ENCODE measurements at regions not wholly inside any gene's neighbourhood (a gene's known extent, or its start where the extent isn't known, plus 50 kb on each side); places are given as distances from the start of the nearest gene placed in this dataset.

DNA sequence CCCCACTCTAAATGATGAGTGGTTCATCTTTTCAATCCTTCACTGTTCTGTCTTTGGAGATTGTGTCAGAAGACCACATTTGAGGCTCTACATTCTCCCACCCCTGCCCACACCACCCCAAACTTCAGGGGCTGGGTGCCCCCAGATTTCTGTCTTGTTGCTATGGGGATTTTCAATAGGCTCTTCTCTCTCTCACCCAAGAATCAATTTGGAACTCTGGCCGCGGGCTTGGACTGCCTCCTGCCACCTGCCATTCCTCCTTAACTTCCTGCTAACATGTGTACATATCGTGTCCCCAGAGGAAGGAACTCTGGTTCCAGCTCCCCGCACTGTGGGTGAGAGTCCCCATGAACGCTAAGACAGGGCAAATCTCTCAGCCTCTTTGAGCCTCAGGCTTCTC lies 67.4 kb upstream of the LARS2 start:
- Histone ChIP-seq H3K36me3 (replicated peaks in 1 of 2; ENCODE audit: control insufficient read depth in 1 of 2, insufficient read depth in 2 of 2, low read length in 1 of 2) (no peaks in the 10 kb centered on the region), H3K9me2 (no peaks in the 10 kb centered on the region), H3F3A (replicated peaks; ENCODE audit: insufficient read depth) (no peaks in the 10 kb centered on the region), H3K9me3 (no peaks in the 10 kb centered on the region), H3K4me3 (ENCODE audit: low read depth in 2 of 2, low read length in 1 of 2) (no peak overlapping the region), H3K9ac (no peak overlapping the region), H2AFZ (ENCODE audit: low read depth) (no peak overlapping the region), H4K20me1 (ENCODE audit: insufficient read depth) (no peaks in the 10 kb centered on the region), H3K27me3 (ENCODE audit: insufficient read depth) (peaks cover 7% of the 10 kb centered on the region; the same call in 1 of the 2 replicates), H3K4me1 (ENCODE audit: control insufficient read depth in 1 of 2, insufficient read depth in 2 of 2, low read depth in 1 of 2, low read length in 1 of 2) (no peaks in the 10 kb centered on the region; a peak in 1 of 4 replicates), H3K4me2 (no peak overlapping the region), H3K79me2 (ENCODE audit: insufficient read depth) (no peaks in the 10 kb centered on the region), H3K27ac (ENCODE audit: low read depth in 2 of 2, low read length in 1 of 2) (no peak overlapping the region)
- WGBS (ENCODE audit: low lambda C conversion rate) = 72% methylated on average over 5 of the region's 5 CpGs
- CTCF ChIA-PET = interaction anchor here (1.1 kb wide), 1 partner anchor 12 kb away, joined by 3 read pairs; no protein-coding TSS in a partner anchor
- no peak for TF ChIP-seq NFIC (IDR thresholded peaks at IDR 0.05; ENCODE audit: borderline replicate concordance)
- TF ChIP-seq, protein P1, sequence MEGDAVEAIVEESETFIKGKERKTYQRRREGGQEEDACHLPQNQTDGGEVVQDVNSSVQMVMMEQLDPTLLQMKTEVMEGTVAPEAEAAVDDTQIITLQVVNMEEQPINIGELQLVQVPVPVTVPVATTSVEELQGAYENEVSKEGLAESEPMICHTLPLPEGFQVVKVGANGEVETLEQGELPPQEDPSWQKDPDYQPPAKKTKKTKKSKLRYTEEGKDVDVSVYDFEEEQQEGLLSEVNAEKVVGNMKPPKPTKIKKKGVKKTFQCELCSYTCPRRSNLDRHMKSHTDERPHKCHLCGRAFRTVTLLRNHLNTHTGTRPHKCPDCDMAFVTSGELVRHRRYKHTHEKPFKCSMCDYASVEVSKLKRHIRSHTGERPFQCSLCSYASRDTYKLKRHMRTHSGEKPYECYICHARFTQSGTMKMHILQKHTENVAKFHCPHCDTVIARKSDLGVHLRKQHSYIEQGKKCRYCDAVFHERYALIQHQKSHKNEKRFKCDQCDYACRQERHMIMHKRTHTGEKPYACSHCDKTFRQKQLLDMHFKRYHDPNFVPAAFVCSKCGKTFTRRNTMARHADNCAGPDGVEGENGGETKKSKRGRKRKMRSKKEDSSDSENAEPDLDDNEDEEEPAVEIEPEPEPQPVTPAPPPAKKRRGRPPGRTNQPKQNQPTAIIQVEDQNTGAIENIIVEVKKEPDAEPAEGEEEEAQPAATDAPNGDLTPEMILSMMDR (IDR thresholded peaks at IDR 0.05) = no peak
- no peak for TF ChIP-seq GABPA (IDR thresholded peaks at IDR 0.05; ENCODE audit: low read depth)
- TF ChIP-seq, protein P2, sequence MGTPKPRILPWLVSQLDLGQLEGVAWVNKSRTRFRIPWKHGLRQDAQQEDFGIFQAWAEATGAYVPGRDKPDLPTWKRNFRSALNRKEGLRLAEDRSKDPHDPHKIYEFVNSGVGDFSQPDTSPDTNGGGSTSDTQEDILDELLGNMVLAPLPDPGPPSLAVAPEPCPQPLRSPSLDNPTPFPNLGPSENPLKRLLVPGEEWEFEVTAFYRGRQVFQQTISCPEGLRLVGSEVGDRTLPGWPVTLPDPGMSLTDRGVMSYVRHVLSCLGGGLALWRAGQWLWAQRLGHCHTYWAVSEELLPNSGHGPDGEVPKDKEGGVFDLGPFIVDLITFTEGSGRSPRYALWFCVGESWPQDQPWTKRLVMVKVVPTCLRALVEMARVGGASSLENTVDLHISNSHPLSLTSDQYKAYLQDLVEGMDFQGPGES (IDR thresholded peaks at IDR 0.05; ENCODE audit: low read depth, low read length) = no peak
- no peak for TF ChIP-seq YY1 (IDR thresholded peaks at IDR 0.05; ENCODE audit: low read depth)
- no peak for TF ChIP-seq FOSL2 (IDR thresholded peaks at IDR 0.05; ENCODE audit: borderline replicate concordance, low read depth)
- TF ChIP-seq JUND (IDR thresholded peaks at IDR 0.05) = no peak
- no peak for TF ChIP-seq MXI1 (IDR thresholded peaks at IDR 0.05; ENCODE audit: low read depth, low read length)
- TF ChIP-seq TCF12 (IDR thresholded peaks at IDR 0.05) = no peak
- TF ChIP-seq GATA2 (CRISPR knock-in tag; IDR thresholded peaks at IDR 0.05) = no peak
- POLR2A ChIA-PET = no interaction called here
- DNase-seq = no peak

DNA sequence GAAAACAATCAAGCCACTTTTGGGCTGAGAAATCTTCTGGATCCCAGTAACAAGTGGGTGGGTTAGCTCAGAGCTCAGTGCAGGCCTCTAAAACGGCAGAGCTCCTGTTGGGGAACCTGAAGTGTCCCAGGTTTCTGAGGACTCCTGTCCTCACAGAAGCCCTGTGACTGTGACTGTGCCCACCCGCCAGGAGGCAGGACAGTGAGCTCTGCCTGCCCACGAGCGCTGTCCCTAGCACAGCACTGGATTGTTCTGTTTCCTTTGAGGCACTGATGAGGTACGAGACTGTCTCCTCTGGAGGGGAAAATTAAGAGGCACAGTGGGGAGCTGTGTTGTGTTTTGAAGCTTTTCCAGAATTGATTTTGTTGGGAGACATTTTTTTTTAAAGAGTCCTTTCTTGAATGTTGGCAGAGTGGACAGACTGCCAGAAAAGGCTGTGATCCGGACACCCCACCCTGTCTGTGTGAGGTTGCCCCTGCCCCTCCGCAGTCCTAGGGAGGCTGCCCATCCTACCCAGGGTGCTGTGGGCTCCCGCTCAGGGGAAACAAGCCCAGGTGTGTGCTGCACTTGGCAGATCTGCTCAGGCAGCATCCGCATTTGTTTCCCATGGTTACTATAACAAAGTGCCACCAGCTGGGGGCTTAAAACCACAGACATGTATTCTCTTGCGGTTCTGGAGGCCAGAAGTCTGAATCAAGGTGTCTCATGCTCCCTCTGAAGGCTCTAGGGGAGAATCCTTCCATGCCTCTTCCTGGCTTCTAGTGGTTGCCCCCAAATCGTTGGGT lies 66.6 kb upstream of the LARS2 start:
- Histone ChIP-seq H4K20me1 (ENCODE audit: insufficient read depth) (no peaks in the 10 kb centered on the region), H3K79me2 (ENCODE audit: insufficient read depth) (no peaks in the 10 kb centered on the region), H3K9me3 (no peaks in the 10 kb centered on the region), H3K9me2 (no peaks in the 10 kb centered on the region), H3K4me3 (ENCODE audit: low read depth in 2 of 2, low read length in 1 of 2) (no peak overlapping the region), H3K4me1 (ENCODE audit: control insufficient read depth in 1 of 2, insufficient read depth in 2 of 2, low read depth in 1 of 2, low read length in 1 of 2) (no peaks in the 10 kb centered on the region; a peak in 1 of 4 replicates), H3K4me2 (no peak overlapping the region), H3K27ac (ENCODE audit: low read depth in 2 of 2, low read length in 1 of 2) (no peak overlapping the region), H2AFZ (ENCODE audit: low read depth) (no peak overlapping the region), H3K36me3 (replicated peaks in 1 of 2; ENCODE audit: control insufficient read depth in 1 of 2, insufficient read depth in 2 of 2, low read length in 1 of 2) (no peaks in the 10 kb centered on the region), H3K27me3 (ENCODE audit: insufficient read depth) (peaks cover 14% of the 10 kb centered on the region; the same call in 1 of the 2 replicates), H3F3A (replicated peaks; ENCODE audit: insufficient read depth) (no peaks in the 10 kb centered on the region), H3K9ac (no peak overlapping the region)
- ChIA-PET CTCF (interaction anchor here (1.1 kb wide), 1 partner anchor 12 kb away, joined by 3 read pairs; no protein-coding TSS in a partner anchor), POLR2A (no interaction called here)
- TF ChIP-seq NFIC (IDR thresholded peaks at IDR 0.05; ENCODE audit: borderline replicate concordance) (no peak), RCOR1 (IDR thresholded peaks at IDR 0.05; ENCODE audit: low read length) (no peak), GABPA (IDR thresholded peaks at IDR 0.05; ENCODE audit: low read depth) (no peak), JUND (IDR thresholded peaks at IDR 0.05) (no peak), GATA2 (CRISPR knock-in tag; IDR thresholded peaks at IDR 0.05) (no peak), MXI1 (IDR thresholded peaks at IDR 0.05; ENCODE audit: low read depth, low read length) (no peak), EZH2phosphoT487 (IDR thresholded peaks at IDR 0.05; ENCODE audit: borderline replicate concordance, low read depth) (no peak), TCF12 (IDR thresholded peaks at IDR 0.05) (no peak), SIN3A (IDR thresholded peaks at IDR 0.05; ENCODE audit: borderline replicate concordance, low read depth, low read length) (no peak)
- TF ChIP-seq, protein P3, sequence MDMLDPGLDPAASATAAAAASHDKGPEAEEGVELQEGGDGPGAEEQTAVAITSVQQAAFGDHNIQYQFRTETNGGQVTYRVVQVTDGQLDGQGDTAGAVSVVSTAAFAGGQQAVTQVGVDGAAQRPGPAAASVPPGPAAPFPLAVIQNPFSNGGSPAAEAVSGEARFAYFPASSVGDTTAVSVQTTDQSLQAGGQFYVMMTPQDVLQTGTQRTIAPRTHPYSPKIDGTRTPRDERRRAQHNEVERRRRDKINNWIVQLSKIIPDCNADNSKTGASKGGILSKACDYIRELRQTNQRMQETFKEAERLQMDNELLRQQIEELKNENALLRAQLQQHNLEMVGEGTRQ (IDR thresholded peaks at IDR 0.05; ENCODE audit: borderline replicate concordance, low read depth, low read length) = no peak
- 66% methylated on average over 8 of the region's 11 CpGs for WGBS (ENCODE audit: low lambda C conversion rate)
- no peak for DNase-seq
